Breast epithelium (tissue), 4 donors: ENCODE measurements at regions not wholly inside any gene's neighbourhood (a gene's known extent, or its start where the extent isn't known, plus 50 kb on each side); places are given as distances from the start of the nearest gene placed in this dataset.

Source experiments
- DNase-seq, 2 donors: peaks; one replicate each; pipeline ENCODE4 v3.0.0-alpha.2; 2019; ENCODE audit warnings: low spot score in 2 of 2
- H3K27ac ChIP-seq, 2 donors: fragments of 200-600 bp; sonication (generic) in 1 of 2; one replicate each; pipeline ENCODE4 v1.5.1; 2016 to 2019; ENCODE audit warnings: mild to moderate bottlenecking in 1 of 2
- H3K27me3 ChIP-seq, 2 donors: fragments of 200-600 bp; sonication (generic) in 1 of 2; one replicate each; pipeline versions ENCODE4 v1.5.1 to v1.6.0; 2017 to 2019; ENCODE audit warnings: control low read depth in 1 of 2, mild to moderate bottlenecking in 1 of 2
- H3K36me3 ChIP-seq: fragments of 200-600 bp; one replicate; pipeline ENCODE4 v1.5.1; 2019
- H3K4me1 ChIP-seq, 2 donors: fragments of 200-600 bp; sonication (generic); one replicate each; pipeline ENCODE4 v1.5.1; 2016 to 2019; ENCODE audit warnings: control low read depth in 1 of 2
- H3K4me3 ChIP-seq, 3 donors: fragments of 200-600 bp; sonication (generic); 1 replicate in 2 of 3; 2 replicates in 1 of 3; pipeline ENCODE4 v1.5.1; 2016 to 2019; ENCODE audit warnings: mild to moderate bottlenecking in 3 of 3, moderate library complexity in 2 of 3
- H3K9me3 ChIP-seq, 2 donors: fragments of 200-600 bp; sonication (generic) in 1 of 2; one replicate each; pipeline ENCODE4 v1.5.1; 2016 to 2019; ENCODE audit warnings: control low read depth in 1 of 2
- POLR2A ChIP-seq: fragments of 450-650 bp; IDR thresholded peaks from one replicate; pipeline ENCODE4 v1.6.1; 2016; ENCODE audit warnings: antibody characterized with exemption, mild to moderate bottlenecking, moderate library complexity
- POLR2AphosphoS5 ChIP-seq, 3 donors: sonication (generic); formaldehyde crosslinking; IDR thresholded peaks; one replicate each; pipeline ENCODE4 v1.6.1; 2017; ENCODE audit warnings: antibody characterized with exemption in 3 of 3
- intact Hi-C: fragments of 100-400 bp; cut with DNase I; formaldehyde crosslinking; loops from one replicate; pipeline ENCODE4 v1.15.1; 2023; ENCODE audit warnings: low total_unique reads
- TF ChIP-seq, protein P1 (sequence below), 3 donors: fragments of 450-650 bp; IDR thresholded peaks; one replicate each; pipeline ENCODE4 v1.5.1; 2016 to 2017; ENCODE audit warnings: antibody characterized with exemption in 3 of 3, mild to moderate bottlenecking in 3 of 3, moderate library complexity in 3 of 3

- Histone ChIP-seq H3K4me3 (no peak overlapping the region), H3K27ac (no peak overlapping the region), H3K4me1 (no peaks in the 10 kb centered on the region), H3K27me3 (no peaks in the 10 kb centered on the region), H3K9me3 (no peaks in the 10 kb centered on the region), H3K36me3 (no peaks in the 10 kb centered on the region)
- no peak for TF ChIP-seq POLR2A
- TF ChIP-seq, protein P1, sequence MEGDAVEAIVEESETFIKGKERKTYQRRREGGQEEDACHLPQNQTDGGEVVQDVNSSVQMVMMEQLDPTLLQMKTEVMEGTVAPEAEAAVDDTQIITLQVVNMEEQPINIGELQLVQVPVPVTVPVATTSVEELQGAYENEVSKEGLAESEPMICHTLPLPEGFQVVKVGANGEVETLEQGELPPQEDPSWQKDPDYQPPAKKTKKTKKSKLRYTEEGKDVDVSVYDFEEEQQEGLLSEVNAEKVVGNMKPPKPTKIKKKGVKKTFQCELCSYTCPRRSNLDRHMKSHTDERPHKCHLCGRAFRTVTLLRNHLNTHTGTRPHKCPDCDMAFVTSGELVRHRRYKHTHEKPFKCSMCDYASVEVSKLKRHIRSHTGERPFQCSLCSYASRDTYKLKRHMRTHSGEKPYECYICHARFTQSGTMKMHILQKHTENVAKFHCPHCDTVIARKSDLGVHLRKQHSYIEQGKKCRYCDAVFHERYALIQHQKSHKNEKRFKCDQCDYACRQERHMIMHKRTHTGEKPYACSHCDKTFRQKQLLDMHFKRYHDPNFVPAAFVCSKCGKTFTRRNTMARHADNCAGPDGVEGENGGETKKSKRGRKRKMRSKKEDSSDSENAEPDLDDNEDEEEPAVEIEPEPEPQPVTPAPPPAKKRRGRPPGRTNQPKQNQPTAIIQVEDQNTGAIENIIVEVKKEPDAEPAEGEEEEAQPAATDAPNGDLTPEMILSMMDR (IDR thresholded peaks at IDR 0.05), result no peak
- no peak for TF ChIP-seq POLR2AphosphoS5 (IDR thresholded peaks at IDR 0.05)
- intact Hi-C loops, result no loop called here
- no peak for DNase-seq
These were observed 111.8 kb upstream of the CNTNAP5 start for GRCh38 chr2:123913143-123913735.

DNA sequence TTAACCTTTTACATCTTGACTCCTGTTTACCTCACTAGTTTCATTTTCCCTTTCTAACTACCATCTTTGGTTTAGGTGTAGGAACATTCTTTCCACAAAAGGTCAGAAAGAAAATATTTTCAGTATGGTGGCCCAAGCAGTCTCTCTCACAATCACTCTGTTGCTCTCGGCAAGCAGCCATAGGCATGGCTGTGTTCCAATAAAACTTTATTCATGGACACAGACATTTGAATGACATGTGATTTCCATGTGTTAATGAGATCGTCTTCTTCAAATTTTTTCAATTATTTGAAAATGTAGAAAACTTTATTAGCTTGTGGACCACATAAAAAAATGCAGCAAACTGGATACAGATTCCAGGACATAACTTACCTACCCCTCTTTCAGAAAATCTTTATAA, 109.7 kb upstream of the CNTNAP5 start:
- TF ChIP-seq, protein P1 (IDR thresholded peaks at IDR 0.05), result no peak
- no peak for TF ChIP-seq POLR2AphosphoS5 (IDR thresholded peaks at IDR 0.05)
- TF ChIP-seq POLR2A, result no peak
- Histone ChIP-seq H3K4me3 (no peak overlapping the region), H3K36me3 (no peaks in the 10 kb centered on the region), H3K27me3 (no peaks in the 10 kb centered on the region), H3K27ac (no peak overlapping the region), H3K9me3 (no peaks in the 10 kb centered on the region), H3K4me1 (no peaks in the 10 kb centered on the region)
- intact Hi-C loops, result no loop called here
- no peak for DNase-seq

DNA sequence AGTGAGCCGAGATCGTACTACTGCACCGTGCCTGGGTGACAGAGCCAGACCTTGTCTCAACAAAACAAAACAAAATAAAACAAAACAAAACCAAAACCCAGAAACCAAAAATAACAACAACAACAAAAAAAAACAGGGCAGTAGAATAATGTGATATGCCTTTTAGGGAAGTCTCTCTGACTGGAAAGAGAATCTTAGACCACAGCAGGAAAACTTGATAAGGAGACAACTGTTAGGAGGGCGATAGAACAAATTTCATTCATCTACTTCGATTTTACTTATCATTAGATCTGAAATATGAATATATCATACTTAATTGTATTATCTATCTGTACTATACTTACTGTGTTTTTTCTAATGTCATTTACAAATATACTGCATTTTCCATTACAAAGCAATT, 109.0 kb upstream of the CNTNAP5 start:
- Histone ChIP-seq H3K9me3 (no peaks in the 10 kb centered on the region), H3K4me3 (no peak overlapping the region), H3K36me3 (no peaks in the 10 kb centered on the region), H3K27ac (no peak overlapping the region), H3K4me1 (no peaks in the 10 kb centered on the region), H3K27me3 (no peaks in the 10 kb centered on the region)
- DNase-seq, result no peak
- intact Hi-C loops, result no loop called here
- TF ChIP-seq POLR2A (no peak), POLR2AphosphoS5 (IDR thresholded peaks at IDR 0.05) (no peak)
- TF ChIP-seq, protein P1 (IDR thresholded peaks at IDR 0.05), result no peak

DNA sequence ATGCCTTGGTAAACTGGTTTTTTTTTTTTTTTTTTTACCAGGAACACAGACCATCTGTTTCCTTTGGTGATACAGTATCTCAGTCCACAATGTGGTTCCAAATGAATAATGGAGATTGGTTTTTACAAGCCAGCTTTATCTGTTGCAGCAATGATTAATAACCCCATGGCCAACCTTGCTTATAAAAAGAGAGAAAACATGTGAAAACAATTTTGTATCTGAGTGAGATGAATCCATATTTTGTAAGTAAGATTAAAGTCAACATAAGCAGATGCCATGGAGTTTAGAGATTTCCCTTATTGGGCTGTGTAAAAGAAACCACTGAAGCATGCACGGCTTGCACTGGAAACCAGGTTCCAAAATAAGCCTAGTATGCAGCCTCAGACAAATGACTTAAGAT, 108.6 kb upstream of the CNTNAP5 start:
- no peaks in the 10 kb centered on the region for H3K27me3 ChIP-seq
- intact Hi-C loops, result no loop called here
- H3K9me3 ChIP-seq, result no peaks in the 10 kb centered on the region
- no peaks in the 10 kb centered on the region for H3K4me1 ChIP-seq
- no peak overlapping the region for H3K27ac ChIP-seq
- DNase-seq, result no peak
- TF ChIP-seq POLR2AphosphoS5 (IDR thresholded peaks at IDR 0.05), result no peak
- no peak for TF ChIP-seq POLR2A
- TF ChIP-seq, protein P1 (IDR thresholded peaks at IDR 0.05), result no peak
- no peak overlapping the region for H3K4me3 ChIP-seq
- H3K36me3 ChIP-seq, result no peaks in the 10 kb centered on the region

DNA sequence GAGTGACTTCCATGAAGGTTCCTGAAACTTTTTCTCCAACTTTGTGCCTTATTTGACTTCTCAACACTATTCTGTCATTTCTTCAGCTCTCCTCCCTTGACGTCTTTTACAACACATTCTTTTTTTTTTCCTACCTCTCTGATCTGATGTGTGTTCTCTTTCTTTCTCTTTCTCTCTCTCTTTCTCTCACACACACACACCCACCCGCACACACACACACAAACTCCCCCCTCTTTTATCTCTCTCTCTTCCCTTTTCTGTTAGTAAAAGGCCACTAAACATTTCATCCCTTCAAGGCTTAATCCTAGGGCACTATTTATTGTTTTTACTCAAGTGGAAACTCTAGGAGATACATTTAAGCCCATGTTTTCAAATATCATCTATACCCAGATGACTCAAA, 107.8 kb upstream of the CNTNAP5 start:
- H3K36me3 ChIP-seq, result no peaks in the 10 kb centered on the region
- intact Hi-C loops, result no loop called here
- H3K4me1 ChIP-seq, result no peaks in the 10 kb centered on the region
- H3K27me3 ChIP-seq, result no peaks in the 10 kb centered on the region
- no peaks in the 10 kb centered on the region for H3K9me3 ChIP-seq
- H3K27ac ChIP-seq, result no peak overlapping the region
- no peak overlapping the region for H3K4me3 ChIP-seq
- TF ChIP-seq POLR2A (no peak), POLR2AphosphoS5 (IDR thresholded peaks at IDR 0.05) (no peak)
- TF ChIP-seq, protein P1 (IDR thresholded peaks at IDR 0.05), result no peak
- DNase-seq, result no peak
